GM18867 (cell line): ENCODE measurements at regions not wholly inside any gene's neighbourhood (a gene's known extent, or its start where the extent isn't known, plus 50 kb on each side); places are given as distances from the start of the nearest gene placed in this dataset.
"Not testable (repeated sequence)": the region's sequence is repeated elsewhere in the genome, so short reads cannot be mapped to it uniquely, and the experiment has no call there.

Experiments
- ATAC-seq: cut with Tn5 transposase; IDR thresholded peaks from one replicate; pipeline ENCODE4 v1.9.1; 2021; ENCODE audit warnings: mild to moderate bottlenecking, moderate library complexity; ENCODE audit not compliant: unreplicated experiment

DNA sequence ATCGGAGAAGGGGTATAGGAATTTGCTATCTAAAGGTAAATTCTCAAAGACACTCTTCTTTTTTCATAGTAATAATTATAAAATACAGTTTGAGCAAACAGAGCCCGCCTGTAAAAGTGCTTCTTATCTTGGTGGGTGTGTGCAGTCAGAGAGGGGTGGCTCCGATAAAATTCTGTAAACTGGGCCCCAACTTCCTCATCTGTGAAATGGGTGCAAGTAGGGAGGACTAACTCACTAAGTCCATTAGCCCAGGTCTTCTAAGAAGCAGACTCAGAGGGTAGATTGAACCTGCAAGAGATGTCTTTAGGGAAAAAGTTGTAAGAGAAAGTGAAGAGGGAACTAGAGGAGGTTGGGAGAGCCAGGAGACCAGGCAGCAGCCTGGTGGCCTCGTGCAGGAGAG, 245.8 kb upstream of the RREB1 start:
- no peak for ATAC-seq

GRCh38 chr6:6863970-6864639, 243.7 kb upstream of the RREB1 start:
- no peak for ATAC-seq

- no peak for ATAC-seq
Measured at GRCh38 chr6:6865611-6866010, 242.2 kb upstream of the RREB1 start.

DNA sequence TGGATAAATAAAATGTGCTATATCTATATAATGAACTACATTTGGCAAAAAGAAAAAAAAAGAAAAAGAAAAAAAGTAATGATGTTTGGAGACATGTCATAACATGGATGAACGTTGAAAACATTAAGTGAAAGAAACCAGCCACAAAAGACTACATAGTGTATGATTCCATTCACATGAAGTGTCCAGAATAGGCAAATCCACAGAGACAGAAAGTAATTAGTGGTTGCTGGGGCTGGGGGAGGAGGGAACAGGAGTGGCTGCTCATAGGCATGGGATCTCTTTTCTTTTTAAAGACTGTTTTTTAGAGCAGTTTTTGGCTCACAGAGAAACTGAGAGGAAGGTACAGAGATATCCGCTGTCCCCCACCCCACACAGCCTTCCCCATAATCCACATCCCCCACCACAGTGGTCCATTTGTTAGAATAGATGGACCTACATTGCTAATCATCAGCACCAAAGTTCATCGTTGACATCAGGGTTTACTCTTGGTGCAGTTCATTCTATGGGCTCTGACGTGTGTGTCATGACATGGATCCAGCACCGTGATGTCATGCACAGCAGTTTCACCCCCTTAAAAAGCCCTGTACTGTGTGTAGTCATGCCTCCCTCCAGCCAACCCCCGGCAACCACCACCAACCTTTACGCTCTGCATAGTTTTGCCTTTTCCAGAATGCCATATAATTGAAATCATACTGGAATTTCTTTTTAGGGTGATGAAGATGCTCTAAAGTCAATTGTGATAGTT, 240.9 kb upstream of the RREB1 start:
- no peak for ATAC-seq

DNA sequence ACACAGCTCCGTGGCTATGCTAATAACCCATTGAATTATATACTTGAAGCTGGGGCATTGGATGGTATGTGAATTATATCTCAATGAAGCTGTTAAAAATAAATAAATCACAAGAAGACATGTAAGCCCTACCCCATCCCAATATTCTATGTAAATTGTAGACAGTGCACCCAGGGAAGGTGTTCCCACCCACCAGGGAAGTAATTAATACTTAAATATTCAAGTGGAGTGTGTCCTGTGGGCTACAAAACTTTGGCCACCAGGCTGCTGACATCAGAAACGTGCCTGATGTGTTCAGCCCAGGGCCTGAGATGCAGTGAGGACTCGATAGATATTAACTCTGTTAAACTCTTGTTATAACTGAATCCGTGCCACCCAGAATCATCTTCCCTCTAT, 240.4 kb upstream of the RREB1 start:
- ATAC-seq, result no peak

DNA sequence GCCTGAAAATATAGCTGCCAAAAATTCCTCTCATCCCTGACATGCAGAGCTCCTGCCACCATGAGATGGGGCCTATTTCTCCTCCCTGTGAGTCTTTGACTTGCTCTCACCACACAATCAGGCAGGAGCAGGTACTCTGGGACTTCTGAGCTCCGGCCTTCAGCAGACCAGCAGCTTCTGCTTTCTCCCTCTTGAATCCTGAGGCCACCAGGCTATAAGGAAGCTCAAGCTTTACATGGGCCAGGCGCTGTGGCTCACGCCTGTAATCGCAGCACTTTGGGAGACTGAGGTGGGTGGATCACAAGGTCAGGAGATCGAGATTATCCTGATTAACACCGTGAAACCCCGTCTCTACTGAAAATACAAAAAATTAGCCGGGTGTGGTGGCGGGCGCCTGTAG, 238.7 kb upstream of the RREB1 start:
- ATAC-seq, result no peak

DNA sequence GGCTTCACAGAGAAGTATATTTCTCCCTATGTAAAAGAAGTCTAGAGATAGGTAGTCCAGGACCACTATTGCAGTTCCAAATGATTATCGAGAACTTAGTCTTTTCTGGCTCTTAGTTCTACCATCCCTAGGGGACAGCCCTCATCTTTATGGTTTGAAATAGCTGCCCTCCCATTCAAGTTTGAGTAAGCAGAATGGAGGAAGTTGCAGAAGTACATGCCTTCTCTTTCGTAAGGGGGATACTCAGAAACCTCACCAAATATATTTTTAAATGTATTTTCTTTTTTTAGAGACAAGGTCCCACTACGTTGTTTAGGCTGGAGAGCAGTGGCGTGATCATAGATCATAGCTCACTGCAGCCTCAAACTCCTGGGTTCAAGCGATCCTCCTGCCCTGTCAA, 236.8 kb upstream of the RREB1 start:
- ATAC-seq, result no peak

DNA sequence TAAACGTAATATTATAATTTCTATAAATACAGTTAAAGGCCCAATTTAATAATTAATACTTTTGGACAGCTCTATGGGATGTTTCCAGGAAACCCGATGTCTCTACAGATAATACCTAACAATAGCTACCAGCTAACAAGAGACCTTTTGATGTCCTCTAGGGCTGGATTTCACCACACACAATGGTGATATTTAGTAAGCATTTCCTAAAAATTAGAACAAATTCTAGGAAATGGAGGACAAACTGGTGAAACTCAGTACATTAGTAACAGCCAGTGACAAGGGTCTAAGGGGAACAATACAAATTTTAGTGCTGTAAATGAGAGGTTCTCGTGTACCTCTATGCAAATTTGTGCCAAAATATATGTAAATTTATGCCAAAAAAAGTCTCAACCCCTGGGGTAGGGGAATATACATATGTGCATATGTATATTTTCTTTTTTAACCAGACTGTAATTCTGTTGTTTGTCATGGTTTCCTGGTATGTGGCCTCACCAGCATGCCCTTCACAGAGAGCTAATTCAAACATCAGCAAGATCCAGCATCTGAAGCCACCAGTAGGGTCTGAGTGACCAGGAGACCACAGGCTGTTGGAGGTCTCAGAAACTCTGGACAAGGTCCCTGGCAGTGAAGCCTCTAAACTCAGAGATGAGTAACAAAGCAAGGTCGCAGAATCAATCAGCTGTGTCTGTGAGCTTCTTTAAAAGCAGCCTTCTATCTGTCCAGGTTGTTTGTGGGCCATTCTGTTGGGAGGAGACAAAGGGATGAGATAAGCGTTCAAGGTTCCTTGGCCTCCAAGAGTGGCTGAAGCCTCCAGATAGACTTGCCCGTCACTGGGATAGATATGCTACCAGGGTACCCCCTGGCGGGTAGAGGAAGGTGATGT, 235.1 kb upstream of the RREB1 start:
- no peak for ATAC-seq

DNA sequence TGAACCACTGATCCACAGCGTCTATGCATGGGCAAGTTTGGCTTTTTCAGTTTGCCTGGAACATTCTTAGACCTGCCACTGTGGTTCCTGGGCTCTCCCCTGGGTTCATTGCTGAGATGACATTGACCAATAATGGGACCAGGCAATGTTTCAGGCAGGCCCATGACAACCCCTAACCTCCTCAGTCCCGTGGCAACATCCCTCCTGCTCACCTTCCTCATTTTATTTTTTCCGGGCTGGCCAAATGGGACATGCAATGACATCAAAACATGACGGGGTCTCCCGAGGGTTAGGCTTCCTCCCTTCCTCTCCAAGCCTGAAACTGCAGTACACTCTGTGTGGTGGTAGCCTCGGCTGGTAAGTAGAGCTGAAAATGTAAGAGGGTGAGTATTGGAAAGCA, 234.0 kb upstream of the RREB1 start:
- no peak for ATAC-seq

DNA sequence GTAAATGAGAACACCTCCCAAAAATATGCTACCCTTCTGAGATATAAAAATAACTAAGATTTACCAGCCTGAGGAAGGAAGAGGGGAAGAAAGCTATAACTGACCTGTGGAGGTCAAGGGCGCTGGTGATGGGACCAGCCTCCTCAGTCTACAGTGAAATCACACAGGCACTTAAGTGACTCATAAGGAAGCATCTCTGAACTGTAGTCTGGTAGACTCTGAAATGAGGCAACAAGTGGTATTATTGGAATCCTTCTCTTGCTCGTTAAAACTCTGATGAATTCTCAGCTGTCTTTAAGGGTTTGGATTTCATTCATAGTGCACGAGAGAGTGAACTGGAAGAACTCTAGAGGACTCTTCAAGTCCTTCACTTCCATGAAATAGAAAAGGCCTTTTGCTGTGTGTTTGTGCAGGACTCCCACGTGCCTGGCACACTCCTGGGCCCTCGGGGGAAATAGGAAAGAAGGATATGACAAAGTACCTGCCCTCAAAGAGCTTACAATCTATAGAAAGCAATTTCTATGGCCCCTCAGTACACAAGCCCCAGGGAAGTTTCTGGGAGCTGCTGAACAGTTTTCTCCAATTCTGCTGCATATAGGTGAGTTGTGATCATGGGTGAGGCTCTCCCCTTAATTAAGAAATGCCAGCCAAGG, 231.8 kb upstream of the RREB1 start:
- no peak for ATAC-seq

GRCh38 chr6:6877792-6878191, 230.0 kb upstream of the RREB1 start:
- ATAC-seq, result not testable (repeated sequence)

DNA sequence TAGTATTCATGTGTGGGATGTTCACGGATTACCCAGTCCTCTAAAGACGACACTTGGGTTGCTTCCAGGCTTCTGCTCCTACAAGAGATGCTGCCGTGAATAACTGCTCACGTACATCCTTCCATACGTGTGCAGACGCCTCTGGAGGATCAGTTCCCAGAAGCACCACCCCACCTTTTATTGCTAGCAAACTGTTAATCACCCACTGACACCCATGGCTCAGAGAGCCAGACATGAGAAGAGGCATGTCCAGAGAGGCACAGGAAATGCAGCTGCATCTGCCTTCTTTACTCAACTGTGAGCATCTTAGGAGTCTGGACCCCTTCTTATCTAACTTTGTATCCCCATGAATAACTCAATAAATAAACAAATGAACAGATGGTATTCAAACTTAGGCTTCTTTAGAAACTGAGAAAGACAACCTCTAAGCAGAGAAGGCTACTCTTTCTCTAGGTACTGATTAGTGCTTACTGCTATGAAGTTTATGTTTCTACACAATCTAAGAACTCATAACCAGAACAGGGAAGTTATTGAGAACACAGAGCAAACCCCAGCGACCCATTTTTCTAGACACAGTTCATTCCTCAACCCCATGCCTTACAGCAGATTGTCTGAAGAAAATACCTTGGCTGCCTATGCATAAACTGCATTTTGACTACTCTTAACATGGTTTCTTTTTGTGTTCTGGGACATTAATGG, 228.7 kb upstream of the RREB1 start:
- peak; percentile 76 for ATAC-seq

- not testable (repeated sequence) for ATAC-seq
Measured at GRCh38 chr6:6879586-6879974, 228.2 kb upstream of the RREB1 start.

- no peak for ATAC-seq
Measured at GRCh38 chr6:6880745-6881437, 226.9 kb upstream of the RREB1 start.

DNA sequence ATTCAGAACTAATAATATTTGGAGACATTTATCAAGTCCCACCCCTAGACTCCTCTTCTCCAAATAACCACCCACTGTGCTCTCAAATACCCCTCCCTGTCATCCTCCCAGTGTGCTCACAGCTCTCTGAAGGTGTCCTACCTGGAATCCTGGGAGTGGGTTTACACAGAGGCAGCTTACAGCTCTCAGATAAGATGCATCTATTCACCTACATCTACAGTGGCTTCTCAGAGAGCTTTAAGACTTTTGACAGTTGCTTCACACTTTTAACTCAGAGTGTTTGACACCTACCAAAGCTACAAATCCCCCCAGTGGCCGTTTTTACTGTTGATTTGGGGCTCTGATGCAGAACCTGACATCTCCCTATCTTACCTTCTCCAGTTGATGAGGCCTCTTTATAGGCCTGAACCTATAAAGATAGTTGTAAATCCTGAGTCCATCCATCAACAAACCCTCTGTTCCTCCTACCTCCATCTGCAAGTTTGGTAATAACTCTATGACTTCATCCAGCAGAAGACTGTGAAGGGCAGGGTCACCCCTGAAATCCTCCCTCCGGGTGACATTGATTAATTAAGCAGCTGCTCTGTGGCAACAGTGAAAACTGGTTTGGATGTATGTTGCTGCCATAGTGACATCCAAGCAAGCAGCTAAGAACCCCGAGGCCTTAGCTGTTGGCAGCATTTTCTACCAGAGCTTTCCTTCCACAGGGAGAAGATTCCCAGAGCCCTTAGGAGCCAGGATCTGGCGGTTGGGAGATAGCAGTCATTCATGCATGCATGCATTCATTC, 226.1 kb upstream of the RREB1 start:
- ATAC-seq, result no peak

DNA sequence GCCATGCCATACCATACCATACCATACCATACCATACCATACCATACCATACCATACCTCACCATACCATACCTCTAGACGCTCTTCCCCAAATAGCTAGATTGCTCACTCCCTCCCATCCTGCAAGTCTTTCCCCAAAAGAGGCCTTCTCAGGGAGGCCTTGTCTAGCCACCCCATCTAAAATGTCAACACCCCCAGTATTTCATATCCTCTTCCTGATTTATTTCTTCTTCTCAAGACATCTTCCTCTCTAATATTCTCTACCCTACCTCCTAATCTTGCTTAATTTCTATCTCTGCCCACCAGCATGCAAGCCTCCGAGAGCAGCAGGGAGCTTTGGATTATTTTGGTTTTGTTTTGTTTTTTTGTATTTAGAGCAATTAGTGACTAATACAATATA, 225.2 kb upstream of the RREB1 start:
- no peak for ATAC-seq

GRCh38 chr6:6883011-6883410, 224.8 kb upstream of the RREB1 start:
- ATAC-seq, result no peak

DNA sequence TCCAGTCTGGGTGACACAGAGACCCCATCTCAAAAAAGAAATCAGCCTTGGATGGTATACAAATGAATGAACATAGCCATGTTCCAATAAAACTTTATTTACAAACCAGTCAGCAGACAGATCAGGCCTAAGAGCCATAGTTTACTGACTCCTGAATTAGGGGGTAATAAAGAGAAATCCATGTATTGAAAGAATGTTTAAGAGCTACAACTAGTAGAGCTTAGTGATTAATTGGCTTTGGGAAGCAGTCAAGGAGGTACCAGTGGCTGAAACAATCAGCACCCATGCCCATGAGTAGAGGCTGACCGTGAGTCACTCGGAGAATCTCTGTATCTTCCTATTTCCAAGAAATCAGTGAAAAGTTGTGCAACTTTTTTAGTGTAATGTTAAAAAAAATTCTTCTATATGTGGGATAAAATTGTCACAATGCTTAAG, 223.6 kb upstream of the RREB1 start:
- no peak for ATAC-seq

DNA sequence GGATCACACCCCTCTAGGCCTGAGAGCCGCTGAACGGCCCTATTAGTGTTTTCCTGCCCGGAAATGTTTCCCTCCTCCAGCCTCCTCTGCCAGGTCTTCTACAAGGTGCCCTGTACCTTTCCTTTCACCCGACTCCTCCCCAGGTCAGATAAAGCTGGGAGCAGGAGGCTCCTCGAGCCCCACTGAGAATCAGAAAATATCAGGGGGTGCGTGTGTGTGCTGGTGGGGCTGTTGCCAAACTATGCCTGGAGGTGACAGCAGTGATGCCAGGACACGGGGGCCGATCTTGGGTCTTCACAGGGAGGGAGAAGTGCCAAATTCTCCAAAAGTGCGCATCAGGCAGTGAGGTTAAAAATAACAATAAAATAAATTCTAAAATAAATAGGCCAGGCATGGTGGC, 222.8 kb upstream of the RREB1 start:
- no peak for ATAC-seq
